HCT116 (cell line): ENCODE measurements at regions not wholly inside any gene's neighbourhood (a gene's known extent, or its start where the extent isn't known, plus 50 kb on each side); places are given as distances from the start of the nearest gene placed in this dataset.

Experiments used
- ATAC-seq: fragments of 200-7000 bp; cut with Tn5 transposase; 2 replicates; pipeline ENCODE4 v1.9.1; 2020; ENCODE audit warnings: mild to moderate bottlenecking, moderate library complexity
- BruUV-seq: library from RNA; stranded (reverse); fragments of 400-500 nt; replicated peaks from 2 replicates; lab custom pipeline; 2021; lab: Mats Ljungman, UMichigan
- CTCF ChIA-PET: fragments of 300-600 bp; sonication (Branson Sonifier 250); formaldehyde crosslinking; loops from one replicate; lab custom pipeline; 2021; ENCODE audit warnings: antibody characterized with exemption; lab: Charles Lee
- POLR2A ChIA-PET: fragments of 300-600, 350-600 bp; sonication (Branson Sonifier 250); formaldehyde crosslinking; loops from one replicate; lab custom pipeline; 2021; ENCODE audit warnings: antibody characterized with exemption; lab: Charles Lee
- RAD21 ChIA-PET, 2 experiments: fragments of 300-600 bp; sonication (Branson Sonifier 250); formaldehyde crosslinking; loops; one replicate each; lab custom pipeline; 2023; ENCODE audit warnings: low total read pairs in 2 of 2; ENCODE audit not compliant: uncharacterized antibody in 2 of 2, unreplicated experiment in 2 of 2, low non-redundant PET in 1 of 2; lab: Charles Lee
- DNase-seq: peaks from one replicate; pipeline ENCODE4 v3.0.0-alpha.2; 2010; ENCODE audit warnings: low read depth, low spot score
- H2AFZ ChIP-seq: fragments of 200-600 bp; shearing (Covaris generic), sonication (generic); 2 replicates; pipeline ENCODE4 v1.6.1; 2017; ENCODE audit warnings: low read depth, mixed run types, mixed read lengths, antibody characterized with exemption, low read length; ENCODE audit not compliant: poor library complexity, severe bottlenecking
- H3K27ac ChIP-seq: 2 replicates; pipeline ENCODE4 v1.5.1; 2012; ENCODE audit warnings: low read depth, low read length
- H3K27me3 ChIP-seq: fragments of 200-600 bp; sonication (generic); 2 replicates; pipeline ENCODE4 v1.6.1; 2016; ENCODE audit warnings: mixed run types, low read length, mixed read lengths; ENCODE audit not compliant: insufficient read depth
- H3K36me3 ChIP-seq, 2 experiments: fragments of 200-500 bp in 1 of 2; fragments of 200-600 bp in 1 of 2; sonication (Bioruptor generic) in 1 of 2; sonication (generic) in 1 of 2; 2 replicates each; pipeline versions ENCODE4 v1.5.1 to v1.6.1; 2014 to 2016; ENCODE audit warnings: low read length in 2 of 2, inconsistent platforms in 1 of 2, mixed read lengths in 1 of 2, mixed run types in 1 of 2; ENCODE audit not compliant: insufficient read depth in 2 of 2, control insufficient read depth in 1 of 2
- H3K4me1 ChIP-seq, 2 experiments: fragments of 200-600 bp in 1 of 2; sonication (generic) in 1 of 2; 2 replicates each; pipeline versions ENCODE4 v1.5.1 to v1.6.1; 2012 to 2017; ENCODE audit warnings: low read length in 2 of 2, inconsistent platforms in 1 of 2, mild to moderate bottlenecking in 1 of 2, mixed read lengths in 1 of 2, mixed run types in 1 of 2, moderate library complexity in 1 of 2; ENCODE audit not compliant: insufficient read depth in 2 of 2, control insufficient read depth in 1 of 2
- H3K4me2 ChIP-seq: fragments of 200-600 bp; sonication (generic); 2 replicates; pipeline ENCODE4 v1.6.1; 2017; ENCODE audit warnings: mixed run types, low read length, mixed read lengths
- H3K4me3 ChIP-seq, 2 experiments: fragments of 200-600 bp in 1 of 2; sonication (generic) in 1 of 2; replicated peaks in 1 of 2; 2 replicates each; pipeline ENCODE4 v1.5.1; 2011 to 2016; ENCODE audit warnings: low read length in 2 of 2, control low read depth in 1 of 2, low read depth in 1 of 2, mild to moderate bottlenecking in 1 of 2, mixed read lengths in 1 of 2, mixed run types in 1 of 2
- H3K79me2 ChIP-seq: fragments of 200-600 bp; sonication (generic); 2 replicates; pipeline ENCODE4 v1.6.1; 2017; ENCODE audit warnings: mild to moderate bottlenecking, mixed run types, low read length, moderate library complexity, mixed read lengths; ENCODE audit not compliant: insufficient read depth
- H3K9ac ChIP-seq: fragments of 200-600 bp; sonication (generic); 2 replicates; pipeline ENCODE4 v1.6.1; 2016; ENCODE audit warnings: low read length, mixed read lengths
- H3K9me2 ChIP-seq: fragments of 200-600 bp; sonication (generic), shearing (Covaris generic); 2 replicates; pipeline ENCODE4 v1.6.1; 2017; ENCODE audit warnings: mixed run types, mild to moderate bottlenecking, moderate library complexity; ENCODE audit not compliant: insufficient read depth
- H3K9me3 ChIP-seq, 2 experiments: fragments of 200-500 bp in 1 of 2; fragments of 200-600 bp in 1 of 2; sonication (Bioruptor generic) in 1 of 2; sonication (generic) in 1 of 2; 2 replicates each; pipeline ENCODE4 v1.6.1; 2014 to 2017; ENCODE audit warnings: low read length in 2 of 2, mixed read lengths in 2 of 2, inconsistent platforms in 1 of 2, low read depth in 1 of 2, mild to moderate bottlenecking in 1 of 2, mixed run types in 1 of 2, moderate library complexity in 1 of 2; ENCODE audit not compliant: control insufficient read depth in 1 of 2, insufficient read depth in 1 of 2
- H4K20me1 ChIP-seq: fragments of 200-600 bp; sonication (generic), shearing (Covaris generic); 2 replicates; pipeline ENCODE4 v1.6.1; 2017; ENCODE audit warnings: mixed run types, mild to moderate bottlenecking, moderate library complexity; ENCODE audit not compliant: insufficient read depth
- CEBPB ChIP-seq: IDR thresholded peaks from 2 replicates; pipeline ENCODE4 v1.6.1; 2012; ENCODE audit warnings: low read depth
- ELF1 ChIP-seq: IDR thresholded peaks from 2 replicates; pipeline ENCODE4 v1.6.1; 2012; ENCODE audit warnings: low read depth, borderline replicate concordance
- EZH2phosphoT487 ChIP-seq: fragments of 200-600 bp; IDR thresholded peaks from 2 replicates; pipeline ENCODE4 v1.6.1; 2018; ENCODE audit warnings: antibody characterized with exemption, borderline replicate concordance
- SIN3A ChIP-seq: IDR thresholded peaks from 2 replicates; pipeline ENCODE4 v1.6.1; 2012; ENCODE audit warnings: low read depth
- TCF7L2 ChIP-seq: IDR thresholded peaks from 2 replicates; pipeline ENCODE4 v1.7.0; 2011; ENCODE audit warnings: borderline replicate concordance, inconsistent platforms; ENCODE audit not compliant: insufficient read depth, insufficient read length; ENCODE audit errors: extremely low read depth
- YY1 ChIP-seq: IDR thresholded peaks from 2 replicates; pipeline ENCODE4 v1.6.1; 2011; ENCODE audit warnings: low read length, low read depth, moderate library complexity, mild to moderate bottlenecking; ENCODE audit not compliant: insufficient replicate concordance; ENCODE audit errors: extremely low read depth
- intact Hi-C: fragments of 100-400 bp; cut with micrococcal nuclease; formaldehyde crosslinking; loops from 2 replicates; pipeline ENCODE4 v1.10.0; 2022
- TF ChIP-seq, protein P1 (sequence below): IDR thresholded peaks from 2 replicates; pipeline ENCODE4 v1.6.1; 2012

DNA sequence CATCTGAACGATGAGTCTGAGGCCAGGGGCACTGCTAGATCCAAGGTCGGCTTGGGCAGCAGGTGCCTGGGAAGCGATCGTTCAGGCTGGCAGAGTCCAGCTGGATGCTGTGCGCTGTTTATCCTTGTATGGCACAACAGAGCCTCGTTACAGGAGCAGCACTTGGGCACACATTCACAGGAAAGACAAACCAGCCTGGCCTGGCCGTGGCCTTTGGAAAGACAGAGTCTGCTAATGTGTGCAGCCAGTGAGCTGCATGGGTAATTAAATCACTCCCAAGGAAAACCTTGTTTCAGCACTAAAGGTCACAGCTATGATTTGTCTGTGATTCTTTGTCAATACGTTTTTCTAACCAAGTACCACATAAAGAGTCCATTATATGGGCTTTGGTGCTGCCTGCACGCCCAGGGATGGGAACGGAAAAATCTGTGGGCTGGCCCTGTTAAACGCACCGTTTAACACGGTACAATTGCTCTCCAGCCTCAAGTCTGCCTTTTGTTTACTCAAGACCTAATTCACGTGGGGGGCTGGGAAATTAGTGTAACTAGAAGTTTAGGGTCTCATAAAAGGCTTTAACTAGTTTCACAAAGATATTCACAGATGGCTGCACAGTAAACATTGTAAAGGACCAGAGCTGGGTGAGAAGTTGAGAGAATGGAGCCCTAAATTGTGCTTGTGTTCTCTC lies 509.3 kb downstream of the KDM4C start:
- no peak overlapping the region for H3K9ac ChIP-seq
- no peaks in the 10 kb centered on the region for H3K36me3 ChIP-seq
- H3K9me2 ChIP-seq: no peaks in the 10 kb centered on the region
- TF ChIP-seq CEBPB: no peak
- TF ChIP-seq EZH2phosphoT487: no peak
- DNase-seq (no peak), ATAC-seq (no peak)
- RAD21 ChIA-PET: no interaction called here
- no peak overlapping the region for H2AFZ ChIP-seq
- H3K9me3 ChIP-seq: no peaks in the 10 kb centered on the region
- no peaks in the 10 kb centered on the region for H3K79me2 ChIP-seq
- no peaks in the 10 kb centered on the region for H4K20me1 ChIP-seq
- POLR2A ChIA-PET: no interaction called here
- intact Hi-C loops: no loop called here
- H3K27me3 ChIP-seq: peaks cover 76% of the 10 kb centered on the region
- no peaks in the 10 kb centered on the region for H3K4me1 ChIP-seq
- H3K4me3 ChIP-seq: no peak overlapping the region
- no TSS peak for BruUV-seq
- H3K4me2 ChIP-seq: no peak overlapping the region
- CTCF ChIA-PET: no interaction called here
- no peak overlapping the region for H3K27ac ChIP-seq

DNA sequence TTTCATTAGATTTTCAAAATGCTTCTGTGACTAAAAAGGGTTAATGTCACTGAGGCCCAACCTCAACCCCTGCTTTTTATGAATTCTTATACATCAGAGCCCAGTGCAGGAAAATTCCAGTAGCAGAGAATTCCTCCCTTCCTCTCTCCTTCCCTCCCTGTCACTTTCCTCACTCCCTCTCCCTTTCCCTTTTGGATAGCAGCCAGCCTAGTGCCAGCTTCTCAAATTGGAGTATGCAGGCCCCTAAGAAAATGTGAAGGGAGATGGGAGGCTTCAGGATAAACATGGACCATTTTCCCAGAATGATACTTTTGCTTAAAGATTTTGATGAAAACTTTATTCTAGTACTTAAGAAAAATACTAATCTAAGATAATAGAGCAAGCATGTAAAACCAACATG lies 507.4 kb downstream of the KDM4C start:
- ATAC-seq: no peak
- POLR2A ChIA-PET: no interaction called here
- peaks cover 61% of the 10 kb centered on the region for H3K27me3 ChIP-seq
- H3K9ac ChIP-seq: no peak overlapping the region
- no peak overlapping the region for H2AFZ ChIP-seq
- intact Hi-C loops: no loop called here
- no peaks in the 10 kb centered on the region for H4K20me1 ChIP-seq
- no TSS peak for BruUV-seq
- no peaks in the 10 kb centered on the region for H3K9me2 ChIP-seq
- no peaks in the 10 kb centered on the region for H3K9me3 ChIP-seq
- DNase-seq: no peak
- no peak overlapping the region for H3K4me2 ChIP-seq
- H3K4me1 ChIP-seq: no peaks in the 10 kb centered on the region
- no peak overlapping the region for H3K4me3 ChIP-seq
- RAD21 ChIA-PET: no interaction called here
- no peaks in the 10 kb centered on the region for H3K36me3 ChIP-seq
- H3K79me2 ChIP-seq: no peaks in the 10 kb centered on the region
- no peak overlapping the region for H3K27ac ChIP-seq
- CTCF ChIA-PET: interaction anchor here (1.3 kb wide), 1 partner anchor 31 kb away, joined by 5 read pairs; no protein-coding TSS in a partner anchor
- TF ChIP-seq, protein P1, sequence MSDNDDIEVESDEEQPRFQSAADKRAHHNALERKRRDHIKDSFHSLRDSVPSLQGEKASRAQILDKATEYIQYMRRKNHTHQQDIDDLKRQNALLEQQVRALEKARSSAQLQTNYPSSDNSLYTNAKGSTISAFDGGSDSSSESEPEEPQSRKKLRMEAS: no peak
- TF ChIP-seq YY1 (no peak), ELF1 (no peak), SIN3A (no peak), TCF7L2 (no peak)
